Aorta (tissue), 5 donors: ENCODE measurements at regions not wholly inside any gene's neighbourhood (a gene's known extent, or its start where the extent isn't known, plus 50 kb on each side); places are given as distances from the start of the nearest gene placed in this dataset.

ENCODE experiments used
- ATAC-seq: fragments of 200-7000 bp; cut with Tn5 transposase; one replicate; pipeline ENCODE4 v1.9.1; 2022; ENCODE audit warnings: moderate library complexity; ENCODE audit not compliant: low FRiP score
- DNase-seq, 2 donors: peaks; one replicate each; pipeline ENCODE4 v3.0.0-alpha.2; 2020
- H3K27ac ChIP-seq, 2 donors: one replicate each; pipeline ENCODE4 v1.5.1; 2013; ENCODE audit warnings: low read length in 2 of 2, mild to moderate bottlenecking in 2 of 2, moderate library complexity in 2 of 2, control low read depth in 1 of 2, inconsistent platforms in 1 of 2, low read depth in 1 of 2
- H3K27me3 ChIP-seq, 2 donors: one replicate each; pipeline ENCODE4 v1.6.1; 2013; ENCODE audit warnings: control low read depth in 1 of 2, low read length in 1 of 2, mild to moderate bottlenecking in 1 of 2, moderate library complexity in 1 of 2; ENCODE audit not compliant: insufficient read depth in 2 of 2, control insufficient read depth in 1 of 2
- H3K36me3 ChIP-seq, 2 donors: one replicate each; pipeline ENCODE4 v1.6.1; 2013; ENCODE audit warnings: control low read depth in 1 of 2, low read length in 1 of 2, mild to moderate bottlenecking in 1 of 2; ENCODE audit not compliant: insufficient read depth in 2 of 2, control insufficient read depth in 1 of 2
- H3K4me1 ChIP-seq, 2 donors: one replicate each; pipeline ENCODE4 v1.6.1; 2013; ENCODE audit warnings: low read length in 2 of 2, control low read depth in 1 of 2, mild to moderate bottlenecking in 1 of 2, moderate library complexity in 1 of 2; ENCODE audit not compliant: insufficient read depth in 2 of 2, control insufficient read depth in 1 of 2
- H3K4me3 ChIP-seq, 2 donors: one replicate each; pipeline ENCODE4 v1.5.1; 2013; ENCODE audit warnings: low read length in 2 of 2, control low read depth in 1 of 2, mild to moderate bottlenecking in 1 of 2
- H3K9me3 ChIP-seq: one replicate; pipeline ENCODE4 v1.6.1; 2013; ENCODE audit warnings: mild to moderate bottlenecking, low read length; ENCODE audit not compliant: control insufficient read depth
- WGBS, 2 donors: extraction: QIAGEN DNeasy Blood & Tissue Kit; methylation state at CpG; one replicate each; pipeline ENCODE4 v1.1.7; 2013; 5-methylcytosine and 5-hydroxymethylcytosine counted together
- intact Hi-C, 2 donors: fragments of 100-400 bp; cut with DNase I; formaldehyde crosslinking; loops; one replicate each; pipeline versions ENCODE4 v1.14.2 to v1.15.0; 2022
- donor health status: healthy with polysubstance abuse.
- donor health status: Bipolar disorder and iron deficiency.
- donor health status: DM: no; HTN: no; CAD: no.
- donor health status: DM: no; HTN: no; CAD: no.
- donor health status: DM: yes; HTN: yes; CAD: no.

- DNase-seq (no peak), ATAC-seq (no peak)
- intact Hi-C loops = no loop called here
- H3K9me3 ChIP-seq = no peaks in the 10 kb centered on the region
- no peaks in the 10 kb centered on the region for H3K4me1 ChIP-seq
- no peaks in the 10 kb centered on the region for H3K36me3 ChIP-seq
- H3K4me3 ChIP-seq = no peak overlapping the region
- WGBS, 2 donors = 62 to 70% methylated on average over 3 of the region's 3 CpGs
- no peak overlapping the region for H3K27ac ChIP-seq
- H3K27me3 ChIP-seq = no peaks in the 10 kb centered on the region
These were observed 119.2 kb upstream of the CXCL14 start for GRCh38 chr5:135697959-135698345.

- ATAC-seq = no peak
- Histone ChIP-seq H3K36me3 (no peaks in the 10 kb centered on the region), H3K9me3 (no peaks in the 10 kb centered on the region), H3K4me1 (no peaks in the 10 kb centered on the region), H3K27me3 (no peaks in the 10 kb centered on the region), H3K4me3 (no peak overlapping the region), H3K27ac (no peak overlapping the region)
- intact Hi-C loops = no loop called here
- WGBS, 2 donors = 70 to 71% methylated on average over 5 of the region's 5 CpGs
- no peak for DNase-seq
These were observed 118.6 kb upstream of the CXCL14 start for GRCh38 chr5:135697251-135697958.

GRCh38 chr5:135696317-135696716 is 117.5 kb upstream of the CXCL14 start:
- no peak overlapping the region for H3K27ac ChIP-seq
- ATAC-seq (no peak), DNase-seq (no peak)
- H3K4me3 ChIP-seq = no peak overlapping the region
- H3K4me1 ChIP-seq = no peaks in the 10 kb centered on the region
- H3K27me3 ChIP-seq = no peaks in the 10 kb centered on the region
- H3K36me3 ChIP-seq = no peaks in the 10 kb centered on the region
- intact Hi-C loops = no loop called here
- no peaks in the 10 kb centered on the region for H3K9me3 ChIP-seq

GRCh38 chr5:135695656-135696313 is 117.0 kb upstream of the CXCL14 start:
- intact Hi-C loops = no loop called here
- no peak for ATAC-seq

GRCh38 chr5:135694906-135695305 is 116.1 kb upstream of the CXCL14 start:
- no peaks in the 10 kb centered on the region for H3K4me1 ChIP-seq
- no peaks in the 10 kb centered on the region for H3K9me3 ChIP-seq
- DNase-seq = no peak
- no peak overlapping the region for H3K27ac ChIP-seq
- no peak overlapping the region for H3K4me3 ChIP-seq
- intact Hi-C loops = no loop called here
- no peaks in the 10 kb centered on the region for H3K36me3 ChIP-seq
- H3K27me3 ChIP-seq = no peaks in the 10 kb centered on the region
- ATAC-seq = no peak
- WGBS, 2 donors = 72 to 75% methylated on average over 5 of the region's 5 CpGs

More at GRCh38 chr5:135695656-135696313, 117.0 kb upstream of the CXCL14 start:
- WGBS, 2 donors = 20 to 34% methylated on average over 5 of the region's 5 CpGs
- no peak overlapping the region for H3K27ac ChIP-seq
- no peak for DNase-seq
- no peak overlapping the region for H3K4me3 ChIP-seq
- H3K36me3 ChIP-seq = no peaks in the 10 kb centered on the region
- no peaks in the 10 kb centered on the region for H3K27me3 ChIP-seq
- H3K4me1 ChIP-seq = no peaks in the 10 kb centered on the region
- no peaks in the 10 kb centered on the region for H3K9me3 ChIP-seq

GRCh38 chr5:135694012-135694411 is 115.2 kb upstream of the CXCL14 start:
- ATAC-seq (no peak), DNase-seq (no peak)
- Histone ChIP-seq H3K36me3 (no peaks in the 10 kb centered on the region), H3K27me3 (no peaks in the 10 kb centered on the region), H3K9me3 (no peaks in the 10 kb centered on the region), H3K4me1 (no peaks in the 10 kb centered on the region), H3K4me3 (no peak overlapping the region), H3K27ac (no peak overlapping the region)
- intact Hi-C loops = no loop called here
- WGBS, 2 donors = 62 to 63% methylated on average over 9 of the region's 9 CpGs

GRCh38 chr5:135693371-135693955 is 114.7 kb upstream of the CXCL14 start:
- Histone ChIP-seq H3K27ac (no peak overlapping the region), H3K27me3 (no peaks in the 10 kb centered on the region), H3K36me3 (no peaks in the 10 kb centered on the region), H3K4me1 (no peaks in the 10 kb centered on the region), H3K4me3 (no peak overlapping the region), H3K9me3 (no peaks in the 10 kb centered on the region)
- ATAC-seq (no peak), DNase-seq (no peak)
- 91 to 93% methylated on average over 8 of the region's 8 CpGs for WGBS, 2 donors
- intact Hi-C loops = no loop called here

- no peaks in the 10 kb centered on the region for H3K9me3 ChIP-seq
- DNase-seq (no peak), ATAC-seq (no peak)
- H3K27me3 ChIP-seq = no peaks in the 10 kb centered on the region
- WGBS, 2 donors = 38 to 47% methylated on average over 6 of the region's 6 CpGs
- no peaks in the 10 kb centered on the region for H3K36me3 ChIP-seq
- H3K4me1 ChIP-seq = no peaks in the 10 kb centered on the region
- intact Hi-C loops = no loop called here
- no peak overlapping the region for H3K4me3 ChIP-seq
- no peak overlapping the region for H3K27ac ChIP-seq
These were observed 112.3 kb upstream of the CXCL14 start for GRCh38 chr5:135691044-135691443.

- no peaks in the 10 kb centered on the region for H3K27me3 ChIP-seq
- H3K4me1 ChIP-seq = no peaks in the 10 kb centered on the region
- no peak overlapping the region for H3K4me3 ChIP-seq
- H3K9me3 ChIP-seq = peaks cover 1% of the 10 kb centered on the region
- DNase-seq (no peak), ATAC-seq (no peak)
- H3K36me3 ChIP-seq = no peaks in the 10 kb centered on the region
- intact Hi-C loops = no loop called here
- H3K27ac ChIP-seq = no peak overlapping the region
- 61 to 65% methylated on average over 2 of the region's 2 CpGs for WGBS, 2 donors
These were observed 111.7 kb upstream of the CXCL14 start for GRCh38 chr5:135690466-135690865.
